SK-N-SH treated with all-trans-retinoic acid at 6 μM for 48 hours (cell line): ENCODE measurements at regions not wholly inside any gene's neighbourhood (a gene's known extent, or its start where the extent isn't known, plus 50 kb on each side); places are given as distances from the start of the nearest gene placed in this dataset.

Source experiments
- ATAC-seq: fragments of 200-7000 bp; cut with Tn5 transposase; 3 replicates; pipeline ENCODE4 v1.9.1; 2020; ENCODE audit warnings: mild to moderate bottlenecking, moderate library complexity
- ARNTL ChIP-seq: fragments of 450-650 bp; formaldehyde crosslinking; IDR thresholded peaks from 2 replicates; pipeline ENCODE4 v1.5.0; 2020; ENCODE audit warnings: low read depth, mild to moderate bottlenecking, moderate library complexity, borderline replicate concordance
- BACH2 ChIP-seq: fragments of 250-450 bp; sonication (Bioruptor Pico); IDR thresholded peaks from 2 replicates; pipeline ENCODE4 v1.9.0; 2021; ENCODE audit warnings: mild to moderate bottlenecking, borderline replicate concordance
- CREB5 ChIP-seq: fragments of 250-450 bp; sonication (Bioruptor Pico); IDR thresholded peaks from 2 replicates; pipeline ENCODE4 v1.5.1; 2020; ENCODE audit warnings: low read depth, mild to moderate bottlenecking, moderate library complexity
- CSDC2 ChIP-seq: fragments of 250-450 bp; sonication (Bioruptor Pico); IDR thresholded peaks from 2 replicates; pipeline ENCODE4 v1.5.0; 2020; ENCODE audit warnings: mild to moderate bottlenecking, moderate library complexity
- ESRRG ChIP-seq: fragments of 250-450 bp; sonication (Bioruptor Pico); IDR thresholded peaks from 2 replicates; pipeline ENCODE4 v1.6.1; 2021; ENCODE audit warnings: mild to moderate bottlenecking
- ISL1 ChIP-seq: fragments of 250-450 bp; sonication (Bioruptor Pico); IDR thresholded peaks from 2 replicates; pipeline ENCODE4 v2.1.2; 2022; ENCODE audit warnings: mild to moderate bottlenecking, moderate library complexity
- OSR1 ChIP-seq: fragments of 250-450 bp; sonication (Bioruptor Pico); IDR thresholded peaks from 2 replicates; pipeline ENCODE4 v1.8.0; 2022; ENCODE audit warnings: moderate library complexity, mild to moderate bottlenecking, inconsistent platforms
- PATZ1 ChIP-seq: fragments of 250-450 bp; sonication (Bioruptor Pico); IDR thresholded peaks from 2 replicates; pipeline ENCODE4 v1.8.0; 2020; ENCODE audit warnings: mild to moderate bottlenecking, moderate library complexity, borderline replicate concordance
- PPARA ChIP-seq: fragments of 250-450 bp; sonication (Bioruptor Pico); IDR thresholded peaks from 2 replicates; pipeline ENCODE4 v1.5.0; 2020; ENCODE audit warnings: mild to moderate bottlenecking, borderline replicate concordance
- SNAI2 ChIP-seq: fragments of 250-450 bp; sonication (Bioruptor Pico); IDR thresholded peaks from 2 replicates; pipeline ENCODE4 v1.5.0; 2020; ENCODE audit warnings: mild to moderate bottlenecking, moderate library complexity
- TOX ChIP-seq: fragments of 250-450 bp; sonication (Bioruptor Pico); IDR thresholded peaks from 2 replicates; pipeline ENCODE4 v1.8.0; 2021; ENCODE audit warnings: mild to moderate bottlenecking, moderate library complexity, borderline replicate concordance
- TSHZ2 ChIP-seq: fragments of 250-450 bp; sonication (Bioruptor Pico); IDR thresholded peaks from 2 replicates; pipeline ENCODE4 v1.5.0; 2020; ENCODE audit warnings: mild to moderate bottlenecking, moderate library complexity
- ZC3H10 ChIP-seq: fragments of 250-450 bp; sonication (Bioruptor Pico); IDR thresholded peaks from 2 replicates; pipeline ENCODE4 v1.5.1; 2021; ENCODE audit warnings: mild to moderate bottlenecking, moderate library complexity
- ZFP3 ChIP-seq: fragments of 250-450 bp; sonication (Bioruptor Pico); IDR thresholded peaks from 2 replicates; pipeline ENCODE4 v1.5.0; 2020; ENCODE audit warnings: mild to moderate bottlenecking, moderate library complexity
- ZFP30 ChIP-seq: fragments of 450-650 bp; formaldehyde crosslinking; IDR thresholded peaks from 2 replicates; pipeline ENCODE4 v1.5.0; 2022; ENCODE audit warnings: mild to moderate bottlenecking, moderate library complexity
- ZNF565 ChIP-seq: fragments of 450-650 bp; formaldehyde crosslinking; conservative IDR thresholded peaks from 2 replicates; pipeline ENCODE4 v1.5.0; 2020; ENCODE audit warnings: low read depth, mild to moderate bottlenecking, moderate library complexity
- ZNF70 ChIP-seq: fragments of 450-650 bp; formaldehyde crosslinking; IDR thresholded peaks from 2 replicates; pipeline ENCODE4 v1.5.0; 2020; ENCODE audit warnings: mild to moderate bottlenecking, moderate library complexity
- ZNF8 ChIP-seq: fragments of 450-650 bp; formaldehyde crosslinking; IDR thresholded peaks from 2 replicates; pipeline ENCODE4 v1.5.0; 2020; ENCODE audit warnings: mild to moderate bottlenecking, moderate library complexity
- TF ChIP-seq, protein P1 (sequence below): fragments of 250-450 bp; sonication (Bioruptor Pico); IDR thresholded peaks from 2 replicates; pipeline ENCODE4 v1.5.1; 2021; ENCODE audit warnings: mild to moderate bottlenecking, moderate library complexity
- TF ChIP-seq, protein P2 (sequence below): fragments of 250-450 bp; sonication (Bioruptor Pico); IDR thresholded peaks from 2 replicates; pipeline ENCODE4 v1.8.0; 2021; ENCODE audit warnings: low read depth, mild to moderate bottlenecking, moderate library complexity, borderline replicate concordance

DNA sequence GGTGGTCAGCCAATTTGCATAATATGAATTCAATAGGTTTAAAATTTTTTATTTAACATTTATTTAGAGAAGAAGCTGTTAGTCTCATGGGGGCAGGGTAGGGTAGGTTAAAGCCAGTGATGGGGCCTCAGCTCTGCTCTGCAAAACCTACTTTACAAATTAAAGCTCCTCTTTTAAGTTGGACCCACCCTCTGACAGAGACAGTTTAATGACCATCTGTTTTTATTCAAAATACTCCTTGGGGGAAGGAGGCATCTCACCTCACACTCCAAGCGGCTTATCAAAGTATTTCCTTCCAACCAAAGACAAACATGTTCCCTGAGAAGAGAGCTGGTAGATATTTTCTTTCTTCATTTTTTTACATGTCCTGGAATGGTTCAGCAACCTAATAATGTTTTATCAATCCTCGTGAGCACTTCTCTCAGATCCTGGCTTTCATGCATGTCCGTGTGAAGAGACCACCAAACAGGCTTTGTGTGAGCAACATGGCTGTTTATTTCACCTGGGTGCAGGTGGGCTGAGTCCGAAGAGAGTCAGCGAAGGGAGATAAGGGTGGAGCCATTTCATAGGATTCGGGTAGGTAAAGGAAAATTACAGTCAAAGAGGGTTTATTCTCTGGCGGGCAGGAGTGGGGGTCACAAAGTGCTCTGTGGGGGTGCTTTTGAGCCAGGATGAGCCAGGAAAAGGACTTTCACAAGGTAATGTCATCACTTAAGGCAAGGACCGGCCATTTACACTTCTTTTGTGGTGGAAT lies 184.7 kb downstream of the GJA1 start:
- no peak for ATAC-seq
- no peak for TF ChIP-seq CREB5 (CRISPR knock-in tag)
- TF ChIP-seq TOX (CRISPR knock-in tag), result no peak
- no peak for TF ChIP-seq ZNF565 (CRISPR knock-in tag)
- no peak for TF ChIP-seq BACH2 (CRISPR knock-in tag)
- no peak for TF ChIP-seq OSR1 (CRISPR knock-in tag)
- no peak for TF ChIP-seq SNAI2 (CRISPR knock-in tag)
- TF ChIP-seq CSDC2 (CRISPR knock-in tag), result no peak
- no peak for TF ChIP-seq PATZ1
- TF ChIP-seq, protein P1, sequence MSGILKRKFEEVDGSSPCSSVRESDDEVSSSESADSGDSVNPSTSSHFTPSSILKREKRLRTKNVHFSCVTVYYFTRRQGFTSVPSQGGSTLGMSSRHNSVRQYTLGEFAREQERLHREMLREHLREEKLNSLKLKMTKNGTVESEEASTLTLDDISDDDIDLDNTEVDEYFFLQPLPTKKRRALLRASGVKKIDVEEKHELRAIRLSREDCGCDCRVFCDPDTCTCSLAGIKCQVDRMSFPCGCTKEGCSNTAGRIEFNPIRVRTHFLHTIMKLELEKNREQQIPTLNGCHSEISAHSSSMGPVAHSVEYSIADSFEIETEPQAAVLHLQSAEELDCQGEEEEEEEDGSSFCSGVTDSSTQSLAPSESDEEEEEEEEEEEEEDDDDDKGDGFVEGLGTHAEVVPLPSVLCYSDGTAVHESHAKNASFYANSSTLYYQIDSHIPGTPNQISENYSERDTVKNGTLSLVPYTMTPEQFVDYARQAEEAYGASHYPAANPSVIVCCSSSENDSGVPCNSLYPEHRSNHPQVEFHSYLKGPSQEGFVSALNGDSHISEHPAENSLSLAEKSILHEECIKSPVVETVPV (CRISPR knock-in tag), result no peak
- TF ChIP-seq, protein P2, sequence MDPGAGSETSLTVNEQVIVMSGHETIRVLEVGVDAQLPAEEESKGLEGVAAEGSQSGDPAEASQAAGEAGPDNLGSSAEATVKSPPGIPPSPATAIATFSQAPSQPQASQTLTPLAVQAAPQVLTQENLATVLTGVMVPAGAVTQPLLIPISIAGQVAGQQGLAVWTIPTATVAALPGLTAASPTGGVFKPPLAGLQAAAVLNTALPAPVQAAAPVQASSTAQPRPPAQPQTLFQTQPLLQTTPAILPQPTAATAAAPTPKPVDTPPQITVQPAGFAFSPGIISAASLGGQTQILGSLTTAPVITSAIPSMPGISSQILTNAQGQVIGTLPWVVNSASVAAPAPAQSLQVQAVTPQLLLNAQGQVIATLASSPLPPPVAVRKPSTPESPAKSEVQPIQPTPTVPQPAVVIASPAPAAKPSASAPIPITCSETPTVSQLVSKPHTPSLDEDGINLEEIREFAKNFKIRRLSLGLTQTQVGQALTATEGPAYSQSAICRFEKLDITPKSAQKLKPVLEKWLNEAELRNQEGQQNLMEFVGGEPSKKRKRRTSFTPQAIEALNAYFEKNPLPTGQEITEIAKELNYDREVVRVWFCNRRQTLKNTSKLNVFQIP, result no peak
- TF ChIP-seq ESRRG (CRISPR knock-in tag), result no peak
- TF ChIP-seq ZFP3 (CRISPR knock-in tag), result no peak
- no peak for TF ChIP-seq ZC3H10
- no peak for TF ChIP-seq ZNF8 (CRISPR knock-in tag)

DNA sequence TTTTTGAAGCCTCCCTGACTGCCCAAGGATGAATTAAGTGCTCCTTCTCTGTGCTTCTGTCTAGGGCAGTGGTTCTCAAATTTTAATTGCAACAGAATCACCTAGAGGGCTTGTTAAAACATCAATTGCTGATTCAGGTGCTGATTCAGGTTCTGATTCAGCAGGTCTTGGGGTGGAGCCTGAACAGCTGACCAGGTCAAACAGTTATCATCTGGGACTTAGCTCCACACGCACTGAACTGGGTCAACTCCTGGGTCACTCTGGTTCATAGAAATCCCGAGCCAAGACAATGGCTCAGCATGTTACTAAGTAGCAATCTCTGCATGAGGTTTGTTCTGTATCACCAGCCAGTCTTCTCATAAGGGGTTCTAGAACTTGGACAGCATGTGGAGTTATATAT lies 192.3 kb downstream of the GJA1 start:
- TF ChIP-seq CREB5 (CRISPR knock-in tag) (no peak), ZNF565 (CRISPR knock-in tag) (no peak), PATZ1 (no peak), TSHZ2 (CRISPR knock-in tag) (no peak), ISL1 (CRISPR knock-in tag) (no peak), ZFP30 (CRISPR knock-in tag) (no peak), BACH2 (CRISPR knock-in tag) (no peak), ZNF70 (CRISPR knock-in tag) (no peak), OSR1 (CRISPR knock-in tag) (no peak), ZFP3 (CRISPR knock-in tag) (no peak), PPARA (CRISPR knock-in tag) (no peak), ARNTL (CRISPR knock-in tag) (no peak), ESRRG (CRISPR knock-in tag) (no peak)
- no peak for ATAC-seq
